SK-N-SH treated with all-trans-retinoic acid at 6 μM for 48 hours (cell line): ENCODE measurements at regions not wholly inside any gene's neighbourhood (a gene's known extent, or its start where the extent isn't known, plus 50 kb on each side); places are given as distances from the start of the nearest gene placed in this dataset.

ENCODE experiments used
- ESRRG ChIP-seq: fragments of 250-450 bp; sonication (Bioruptor Pico); IDR thresholded peaks from 2 replicates; pipeline ENCODE4 v1.6.1; 2021; ENCODE audit warnings: mild to moderate bottlenecking
- OSR1 ChIP-seq: fragments of 250-450 bp; sonication (Bioruptor Pico); IDR thresholded peaks from 2 replicates; pipeline ENCODE4 v1.8.0; 2022; ENCODE audit warnings: moderate library complexity, mild to moderate bottlenecking, inconsistent platforms
- POU6F1 ChIP-seq: fragments of 250-450 bp; sonication (Bioruptor Pico); IDR thresholded peaks from 2 replicates; pipeline ENCODE4 v1.8.0; 2021; ENCODE audit warnings: low read depth, mild to moderate bottlenecking, moderate library complexity, borderline replicate concordance
- PPARA ChIP-seq: fragments of 250-450 bp; sonication (Bioruptor Pico); IDR thresholded peaks from 2 replicates; pipeline ENCODE4 v1.5.0; 2020; ENCODE audit warnings: mild to moderate bottlenecking, borderline replicate concordance
- TCF4 ChIP-seq: fragments of 250-450 bp; sonication (Bioruptor Pico); IDR thresholded peaks from 2 replicates; pipeline ENCODE4 v1.8.0; 2021; ENCODE audit warnings: mild to moderate bottlenecking, moderate library complexity, borderline replicate concordance
- TOX ChIP-seq: fragments of 250-450 bp; sonication (Bioruptor Pico); IDR thresholded peaks from 2 replicates; pipeline ENCODE4 v1.8.0; 2021; ENCODE audit warnings: mild to moderate bottlenecking, moderate library complexity, borderline replicate concordance
- ZFP3 ChIP-seq: fragments of 250-450 bp; sonication (Bioruptor Pico); IDR thresholded peaks from 2 replicates; pipeline ENCODE4 v1.5.0; 2020; ENCODE audit warnings: mild to moderate bottlenecking, moderate library complexity
- ZNF565 ChIP-seq: fragments of 450-650 bp; formaldehyde crosslinking; conservative IDR thresholded peaks from 2 replicates; pipeline ENCODE4 v1.5.0; 2020; ENCODE audit warnings: low read depth, mild to moderate bottlenecking, moderate library complexity
- TF ChIP-seq, protein P1 (sequence below): fragments of 250-450 bp; sonication (Bioruptor Pico); IDR thresholded peaks from 2 replicates; pipeline ENCODE4 v1.5.1; 2021; ENCODE audit warnings: mild to moderate bottlenecking, moderate library complexity

GRCh38 chr1:175890958-175891357 lies 147.6 kb upstream of the TNR start:
- TF ChIP-seq, protein P1, sequence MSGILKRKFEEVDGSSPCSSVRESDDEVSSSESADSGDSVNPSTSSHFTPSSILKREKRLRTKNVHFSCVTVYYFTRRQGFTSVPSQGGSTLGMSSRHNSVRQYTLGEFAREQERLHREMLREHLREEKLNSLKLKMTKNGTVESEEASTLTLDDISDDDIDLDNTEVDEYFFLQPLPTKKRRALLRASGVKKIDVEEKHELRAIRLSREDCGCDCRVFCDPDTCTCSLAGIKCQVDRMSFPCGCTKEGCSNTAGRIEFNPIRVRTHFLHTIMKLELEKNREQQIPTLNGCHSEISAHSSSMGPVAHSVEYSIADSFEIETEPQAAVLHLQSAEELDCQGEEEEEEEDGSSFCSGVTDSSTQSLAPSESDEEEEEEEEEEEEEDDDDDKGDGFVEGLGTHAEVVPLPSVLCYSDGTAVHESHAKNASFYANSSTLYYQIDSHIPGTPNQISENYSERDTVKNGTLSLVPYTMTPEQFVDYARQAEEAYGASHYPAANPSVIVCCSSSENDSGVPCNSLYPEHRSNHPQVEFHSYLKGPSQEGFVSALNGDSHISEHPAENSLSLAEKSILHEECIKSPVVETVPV, result no peak
- TF ChIP-seq OSR1 (CRISPR knock-in tag), result no peak
- no peak for TF ChIP-seq PPARA (CRISPR knock-in tag)
- no peak for TF ChIP-seq ZFP3 (CRISPR knock-in tag)
- TF ChIP-seq ZNF565 (CRISPR knock-in tag), result no peak
- TF ChIP-seq TCF4 (CRISPR knock-in tag), result no peak
- TF ChIP-seq ESRRG, result no peak
- TF ChIP-seq TOX (CRISPR knock-in tag), result no peak
- no peak for TF ChIP-seq POU6F1 (CRISPR knock-in tag)
